H9 (cell line): ENCODE measurements at regions not wholly inside any gene's neighbourhood (a gene's known extent, or its start where the extent isn't known, plus 50 kb on each side); places are given as distances from the start of the nearest gene placed in this dataset.

Source experiments
- DNase-seq: peaks from one replicate; pipeline ENCODE4 v3.0.0-alpha.2; 2017
- H2AFZ ChIP-seq: one replicate; pipeline ENCODE4 v1.6.1; 2013; ENCODE audit warnings: mild to moderate bottlenecking, low read length, control low read depth, moderate library complexity
- H2AK5ac ChIP-seq: 2 replicates; pipeline ENCODE4 v1.6.1; 2013; ENCODE audit warnings: low read length, control low read depth, mixed read lengths; ENCODE audit not compliant: insufficient read length
- H2BK120ac ChIP-seq: one replicate; pipeline ENCODE4 v1.6.1; 2013; ENCODE audit warnings: low read depth, mild to moderate bottlenecking, low read length, control low read depth, inconsistent platforms; ENCODE audit not compliant: poor library complexity, severe bottlenecking
- H2BK12ac ChIP-seq: 2 replicates; pipeline ENCODE4 v1.6.1; 2013; ENCODE audit warnings: low read length, control low read depth, mixed read lengths, low read depth; ENCODE audit not compliant: insufficient read length
- H2BK15ac ChIP-seq: 2 replicates; pipeline ENCODE4 v1.6.1; 2013; ENCODE audit warnings: low read depth, low read length, control low read depth
- H2BK20ac ChIP-seq: one replicate; pipeline ENCODE4 v1.6.1; 2013; ENCODE audit warnings: low read depth, mild to moderate bottlenecking, low read length, control low read depth, inconsistent platforms; ENCODE audit not compliant: poor library complexity, severe bottlenecking
- H2BK5ac ChIP-seq: 2 replicates; pipeline ENCODE4 v1.6.1; 2013; ENCODE audit warnings: low read length, control low read depth, mixed read lengths; ENCODE audit not compliant: insufficient read length
- H3K14ac ChIP-seq: 2 replicates; pipeline ENCODE4 v1.6.1; 2013; ENCODE audit warnings: low read length, control low read depth; ENCODE audit not compliant: insufficient read depth
- H3K18ac ChIP-seq: 2 replicates; pipeline ENCODE4 v1.6.1; 2013; ENCODE audit warnings: low read depth, mild to moderate bottlenecking, mixed read lengths, low read length, control low read depth; ENCODE audit not compliant: insufficient read length
- H3K23ac ChIP-seq: 2 replicates; pipeline ENCODE4 v1.6.1; 2013; ENCODE audit warnings: low read length, control low read depth, mixed read lengths, low read depth; ENCODE audit not compliant: insufficient read length
- H3K23me2 ChIP-seq: 2 replicates; pipeline ENCODE4 v1.6.1; 2013; ENCODE audit warnings: low read depth, mild to moderate bottlenecking, mixed read lengths, low read length, control low read depth; ENCODE audit not compliant: insufficient read length, poor library complexity, severe bottlenecking
- H3K27ac ChIP-seq: 2 replicates; pipeline ENCODE4 v1.5.1; 2013; ENCODE audit warnings: low read length, control low read depth, mixed read lengths, low read depth; ENCODE audit not compliant: insufficient read length
- H3K27me3 ChIP-seq: 2 replicates; pipeline ENCODE4 v1.6.1; 2013; ENCODE audit warnings: low read length, control low read depth, inconsistent platforms; ENCODE audit not compliant: insufficient read depth
- H3K4ac ChIP-seq: 2 replicates; pipeline ENCODE4 v1.6.1; 2013; ENCODE audit warnings: low read depth, mild to moderate bottlenecking, control low read depth, inconsistent platforms, low read length, moderate library complexity
- H3K4me1 ChIP-seq: 2 replicates; pipeline ENCODE4 v1.6.1; 2013; ENCODE audit warnings: low read length, control low read depth, inconsistent platforms; ENCODE audit not compliant: insufficient read depth
- H3K4me2 ChIP-seq: 2 replicates; pipeline ENCODE4 v1.6.1; 2013; ENCODE audit warnings: low read length, control low read depth, mixed read lengths; ENCODE audit not compliant: insufficient read length, insufficient read depth
- H3K56ac ChIP-seq: 2 replicates; pipeline ENCODE4 v1.6.1; 2013; ENCODE audit warnings: low read depth, mild to moderate bottlenecking, mixed read lengths, low read length, control low read depth; ENCODE audit not compliant: insufficient read length
- H3K79me1 ChIP-seq: 2 replicates; pipeline ENCODE4 v1.6.1; 2013; ENCODE audit warnings: low read depth, mild to moderate bottlenecking, moderate library complexity, low read length, control low read depth, inconsistent platforms; ENCODE audit not compliant: insufficient read depth, poor library complexity, severe bottlenecking
- H3K79me2 ChIP-seq: 2 replicates; pipeline ENCODE4 v1.6.1; 2013; ENCODE audit warnings: low read length, control low read depth, inconsistent platforms; ENCODE audit not compliant: insufficient read depth
- H3K9ac ChIP-seq: 2 replicates; pipeline ENCODE4 v1.6.1; 2013; ENCODE audit warnings: low read length, control low read depth, mixed read lengths; ENCODE audit not compliant: insufficient read length; ENCODE audit errors: extremely low read depth
- H3K9me3 ChIP-seq: one replicate; pipeline ENCODE4 v1.6.1; 2013; ENCODE audit warnings: low read depth, low read length, inconsistent platforms; ENCODE audit not compliant: control insufficient read depth
- H3T11ph ChIP-seq: one replicate; pipeline ENCODE4 v1.6.1; 2013; ENCODE audit warnings: mild to moderate bottlenecking, low read length, control low read depth, inconsistent platforms
- H4K20me1 ChIP-seq: one replicate; pipeline ENCODE4 v1.6.1; 2013; ENCODE audit not compliant: control insufficient read depth, insufficient read length, insufficient read depth
- H4K5ac ChIP-seq: 2 replicates; pipeline ENCODE4 v1.6.1; 2013; ENCODE audit warnings: low read depth, mild to moderate bottlenecking, mixed read lengths, low read length, control low read depth; ENCODE audit not compliant: insufficient read length
- H4K8ac ChIP-seq: replicated peaks from 2 replicates; pipeline ENCODE4 v1.6.1; 2013; ENCODE audit warnings: low read length, control low read depth, mixed read lengths, low read depth; ENCODE audit not compliant: insufficient read length
- H4K91ac ChIP-seq: 2 replicates; pipeline ENCODE4 v1.6.1; 2013; ENCODE audit warnings: low read depth, mild to moderate bottlenecking, moderate library complexity, mixed read lengths, low read length, control low read depth; ENCODE audit not compliant: insufficient read length
- H3K27ac Mint-ChIP-seq, 3 experiments: 2 replicates in 2 of 3; 3 replicates in 1 of 3; pipeline ENCODE4 v1.8.0; 2020 to 2021; ENCODE audit warnings: mixed read lengths in 3 of 3, mild to moderate bottlenecking in 1 of 3, moderate library complexity in 1 of 3
- H3K27me3 Mint-ChIP-seq: 2 replicates; pipeline ENCODE4 v1.8.0; 2021; ENCODE audit warnings: low read depth, mild to moderate bottlenecking, moderate library complexity, mixed read lengths
- H3K36me3 Mint-ChIP-seq, 3 experiments: 2 replicates in 2 of 3; 3 replicates in 1 of 3; pipeline ENCODE4 v1.8.0; 2020 to 2021; ENCODE audit warnings: low read depth in 3 of 3, mixed read lengths in 3 of 3; ENCODE audit not compliant: insufficient read depth in 1 of 3
- H3K4me1 Mint-ChIP-seq, 2 experiments: 2 replicates each; pipeline ENCODE4 v1.8.0; 2020; ENCODE audit warnings: mixed read lengths in 2 of 2
- H3K4me3 Mint-ChIP-seq, 2 experiments: 2 replicates in 1 of 2; 3 replicates in 1 of 2; pipeline ENCODE4 v1.8.0; 2020 to 2021; ENCODE audit warnings: mild to moderate bottlenecking in 2 of 2, mixed read lengths in 2 of 2, moderate library complexity in 1 of 2
- H3K9me3 Mint-ChIP-seq, 2 experiments: 2 replicates in 1 of 2; 3 replicates in 1 of 2; pipeline ENCODE4 v1.8.0; 2020; ENCODE audit warnings: mild to moderate bottlenecking in 2 of 2, mixed read lengths in 2 of 2, moderate library complexity in 1 of 2
- WGBS: extraction: QIAGEN DNeasy Blood & Tissue Kit; methylation state at CpG from one replicate; pipeline ENCODE4 v1.1.7; 2013; ENCODE audit warnings: missing lambda C conversion rate, low lambda C conversion rate, mixed read lengths; ENCODE audit not compliant: insufficient read length; ENCODE audit errors: extremely low coverage; 5-methylcytosine and 5-hydroxymethylcytosine counted together
- TF ChIP-seq, protein P1 (sequence below): fragments of 200-600 bp; sonication (generic); conservative IDR thresholded peaks from 3 replicates; pipeline ENCODE4 v1.8.0; 2021; ENCODE audit warnings: antibody characterized with exemption, mild to moderate bottlenecking

DNA sequence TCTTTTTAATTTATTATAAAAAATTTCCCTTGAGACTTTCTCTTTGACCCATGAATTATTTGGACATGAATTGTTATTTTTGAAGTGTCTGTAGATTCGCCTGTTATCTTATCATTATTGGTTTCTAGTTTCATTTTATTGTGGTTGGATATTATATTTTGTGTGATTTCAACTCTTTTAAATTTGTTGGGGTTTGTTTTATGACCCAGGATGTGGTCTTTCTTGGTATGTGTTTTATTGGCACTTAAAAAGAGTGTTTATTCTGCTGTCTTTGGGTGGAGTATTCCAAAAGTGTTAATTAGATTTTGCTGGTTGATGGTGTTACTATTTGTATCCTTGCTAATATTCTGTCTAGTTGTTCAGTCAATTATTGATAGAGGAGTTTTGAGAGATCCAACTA lies 50.5 kb upstream of the GPR141 start:
- Mint-ChIP-seq H3K4me3 (no peak overlapping the region), H3K27me3 (no peaks in the 10 kb centered on the region), H3K4me1 (no peaks in the 10 kb centered on the region), H3K9me3 (peaks cover 14 to 15% of the 10 kb centered on the region in 2 experiments), H3K36me3 (peaks cover 5 to 17% (median 7%) of the 10 kb centered on the region in 3 experiments; a peak in 6 of 7 replicates), H3K27ac (no peak overlapping the region)
- no peak overlapping the region for H2AK5ac ChIP-seq
- no peaks in the 10 kb centered on the region for H3K23me2 ChIP-seq
- H3K27ac ChIP-seq: no peak overlapping the region
- no peaks in the 10 kb centered on the region for H3K79me1 ChIP-seq
- no peaks in the 10 kb centered on the region for H3K79me2 ChIP-seq
- TF ChIP-seq, protein P1, sequence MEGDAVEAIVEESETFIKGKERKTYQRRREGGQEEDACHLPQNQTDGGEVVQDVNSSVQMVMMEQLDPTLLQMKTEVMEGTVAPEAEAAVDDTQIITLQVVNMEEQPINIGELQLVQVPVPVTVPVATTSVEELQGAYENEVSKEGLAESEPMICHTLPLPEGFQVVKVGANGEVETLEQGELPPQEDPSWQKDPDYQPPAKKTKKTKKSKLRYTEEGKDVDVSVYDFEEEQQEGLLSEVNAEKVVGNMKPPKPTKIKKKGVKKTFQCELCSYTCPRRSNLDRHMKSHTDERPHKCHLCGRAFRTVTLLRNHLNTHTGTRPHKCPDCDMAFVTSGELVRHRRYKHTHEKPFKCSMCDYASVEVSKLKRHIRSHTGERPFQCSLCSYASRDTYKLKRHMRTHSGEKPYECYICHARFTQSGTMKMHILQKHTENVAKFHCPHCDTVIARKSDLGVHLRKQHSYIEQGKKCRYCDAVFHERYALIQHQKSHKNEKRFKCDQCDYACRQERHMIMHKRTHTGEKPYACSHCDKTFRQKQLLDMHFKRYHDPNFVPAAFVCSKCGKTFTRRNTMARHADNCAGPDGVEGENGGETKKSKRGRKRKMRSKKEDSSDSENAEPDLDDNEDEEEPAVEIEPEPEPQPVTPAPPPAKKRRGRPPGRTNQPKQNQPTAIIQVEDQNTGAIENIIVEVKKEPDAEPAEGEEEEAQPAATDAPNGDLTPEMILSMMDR: no peak
- no peaks in the 10 kb centered on the region for H3K9me3 ChIP-seq
- no peak overlapping the region for H3K23ac ChIP-seq
- DNase-seq: no peak
- no peaks in the 10 kb centered on the region for H3K4me1 ChIP-seq
- H3K14ac ChIP-seq: no peak overlapping the region
- WGBS: no CpG with 5 or more reads among the region's 1 CpG
- H2BK20ac ChIP-seq: no peak overlapping the region
- H3T11ph ChIP-seq: no peak overlapping the region
- no peak overlapping the region for H3K56ac ChIP-seq
- H2BK12ac ChIP-seq: no peak overlapping the region
- H3K18ac ChIP-seq: no peak overlapping the region
- H3K4ac ChIP-seq: no peak overlapping the region
- no peak overlapping the region for H3K4me2 ChIP-seq
- no peaks in the 10 kb centered on the region for H3K27me3 ChIP-seq
- no peak overlapping the region for H4K8ac ChIP-seq
- H2BK5ac ChIP-seq: no peak overlapping the region
- no peak overlapping the region for H2BK120ac ChIP-seq
- H3K9ac ChIP-seq: no peak overlapping the region
- H2AFZ ChIP-seq: no peak overlapping the region
- H4K91ac ChIP-seq: no peak overlapping the region
- no peak overlapping the region for H2BK15ac ChIP-seq
- H4K5ac ChIP-seq: no peak overlapping the region
- no peaks in the 10 kb centered on the region for H4K20me1 ChIP-seq
